Gastroesophageal sphincter (tissue), 3 donors: ENCODE measurements at regions not wholly inside any gene's neighbourhood (a gene's known extent, or its start where the extent isn't known, plus 50 kb on each side); places are given as distances from the start of the nearest gene placed in this dataset.

Experiments used
- CTCF ChIP-seq, 4 experiments: fragments of 200-600 bp in 2 of 4; fragments of 450-650 bp in 2 of 4; sonication (generic) in 1 of 4; IDR thresholded peaks; one replicate each; pipeline ENCODE4 v1.5.1; 2017 to 2019; ENCODE audit warnings: antibody characterized with exemption in 4 of 4, mild to moderate bottlenecking in 2 of 4, moderate library complexity in 2 of 4
- EP300 ChIP-seq: sonication (generic); formaldehyde crosslinking; IDR thresholded peaks from one replicate; pipeline ENCODE4 v1.6.1; 2017; ENCODE audit warnings: antibody characterized with exemption, mild to moderate bottlenecking
- POLR2A ChIP-seq, 2 donors: fragments of 450-650 bp; IDR thresholded peaks; one replicate each; pipeline ENCODE4 v1.6.1; 2017; ENCODE audit warnings: antibody characterized with exemption in 2 of 2, mild to moderate bottlenecking in 2 of 2, moderate library complexity in 1 of 2
- POLR2AphosphoS5 ChIP-seq: sonication (generic); formaldehyde crosslinking; IDR thresholded peaks from one replicate; pipeline ENCODE4 v1.6.1; 2017; ENCODE audit warnings: antibody characterized with exemption

- no peak for TF ChIP-seq CTCF (IDR thresholded peaks at IDR 0.05)
- no peak for TF ChIP-seq EP300
- no peak for TF ChIP-seq POLR2A (IDR thresholded peaks at IDR 0.05)
- TF ChIP-seq POLR2AphosphoS5 = no peak
Observed at GRCh38 chr17:77824102-77824779, 134.3 kb upstream of the TNRC6C start.
